Lower lobe of right lung (tissue), 2 donors: ENCODE measurements at regions not wholly inside any gene's neighbourhood (a gene's known extent, or its start where the extent isn't known, plus 50 kb on each side); places are given as distances from the start of the nearest gene placed in this dataset.

Experiments
- ATAC-seq, 2 donors: fragments of 200-7000 bp; cut with Tn5 transposase; one replicate each; pipeline ENCODE4 v1.9.1; 2020 to 2022; ENCODE audit warnings: mild to moderate bottlenecking in 2 of 2, moderate library complexity in 2 of 2
- DNase-seq: peaks from one replicate; pipeline ENCODE4 v3.0.0-alpha.2; 2020
- H3K27ac ChIP-seq: fragments of 200-600 bp; one replicate; pipeline ENCODE4 v1.8.0; 2022
- H3K27me3 ChIP-seq: fragments of 200-600 bp; one replicate; pipeline ENCODE4 v1.8.0; 2022; ENCODE audit warnings: low read depth
- H3K36me3 ChIP-seq: fragments of 200-600 bp; one replicate; pipeline ENCODE4 v1.8.0; 2022; ENCODE audit warnings: mild to moderate bottlenecking
- H3K4me1 ChIP-seq: fragments of 200-600 bp; one replicate; pipeline ENCODE4 v1.8.0; 2022
- H3K4me3 ChIP-seq: fragments of 200-600 bp; one replicate; pipeline ENCODE4 v1.8.0; 2022; ENCODE audit warnings: mild to moderate bottlenecking
- H3K9me3 ChIP-seq: fragments of 200-600 bp; one replicate; pipeline ENCODE4 v1.8.0; 2022
- CTCF ChIP-seq: fragments of 200-600 bp; IDR thresholded peaks from one replicate; pipeline ENCODE4 v1.8.0; 2022; ENCODE audit warnings: antibody characterized with exemption, mild to moderate bottlenecking
- intact Hi-C: fragments of 100-400 bp; cut with DNase I; formaldehyde crosslinking; loops from one replicate; pipeline ENCODE4 v1.11.0; 2022
- donor health status: DM: no; HTN: yes; CAD: no; lungs with severe emphysema.

- ATAC-seq, result no peak
- Histone ChIP-seq H3K9me3 (no peaks in the 10 kb centered on the region), H3K4me1 (no peaks in the 10 kb centered on the region), H3K27ac (no peak overlapping the region), H3K36me3 (no peaks in the 10 kb centered on the region), H3K4me3 (no peak overlapping the region), H3K27me3 (peaks cover 53% of the 10 kb centered on the region)
- DNase-seq, result no peak
- intact Hi-C loops, result no loop called here
- TF ChIP-seq CTCF, result no peak
Observed at GRCh38 chr12:111041091-111041490, 120.7 kb upstream of the MYL2 start.

- no peak for TF ChIP-seq CTCF
- Histone ChIP-seq H3K27ac (no peak overlapping the region), H3K27me3 (peaks cover 57% of the 10 kb centered on the region), H3K4me3 (no peak overlapping the region), H3K4me1 (no peaks in the 10 kb centered on the region), H3K9me3 (no peaks in the 10 kb centered on the region), H3K36me3 (no peaks in the 10 kb centered on the region)
- DNase-seq, result no peak
- no peak for ATAC-seq
- intact Hi-C loops, result no loop called here
Observed at GRCh38 chr12:111040690-111041089, 120.3 kb upstream of the MYL2 start.

- no peak overlapping the region for H3K27ac ChIP-seq
- H3K36me3 ChIP-seq, result no peaks in the 10 kb centered on the region
- ATAC-seq (no peak), DNase-seq (no peak)
- intact Hi-C loops, result no loop called here
- H3K4me3 ChIP-seq, result no peak overlapping the region
- no peak for TF ChIP-seq CTCF
- H3K9me3 ChIP-seq, result no peaks in the 10 kb centered on the region
- H3K4me1 ChIP-seq, result no peaks in the 10 kb centered on the region
- peaks cover 67% of the 10 kb centered on the region for H3K27me3 ChIP-seq
Observed at GRCh38 chr12:111038941-111039340, 118.6 kb upstream of the MYL2 start.

GRCh38 chr12:111038077-111038476 lies 117.7 kb upstream of the MYL2 start:
- TF ChIP-seq CTCF, result no peak
- DNase-seq, result no peak
- intact Hi-C loops, result no loop called here
- Histone ChIP-seq H3K4me1 (no peaks in the 10 kb centered on the region), H3K9me3 (no peaks in the 10 kb centered on the region), H3K27ac (no peak overlapping the region), H3K36me3 (no peaks in the 10 kb centered on the region), H3K27me3 (peaks cover 73% of the 10 kb centered on the region), H3K4me3 (no peak overlapping the region)
- no peak for ATAC-seq

- H3K4me3 ChIP-seq, result no peak overlapping the region
- H3K27me3 ChIP-seq, result peaks cover 79% of the 10 kb centered on the region
- no peaks in the 10 kb centered on the region for H3K9me3 ChIP-seq
- no peaks in the 10 kb centered on the region for H3K36me3 ChIP-seq
- H3K27ac ChIP-seq, result no peak overlapping the region
- intact Hi-C loops, result no loop called here
- H3K4me1 ChIP-seq, result no peaks in the 10 kb centered on the region
- ATAC-seq (no peak), DNase-seq (no peak)
- no peak for TF ChIP-seq CTCF
Observed at GRCh38 chr12:111037047-111037446, 116.7 kb upstream of the MYL2 start.
